Neural cell (in vitro differentiated cells): ENCODE measurements at regions not wholly inside any gene's neighbourhood (a gene's known extent, or its start where the extent isn't known, plus 50 kb on each side); places are given as distances from the start of the nearest gene placed in this dataset.

Experiments used
- H2AFZ ChIP-seq: fragments of 200-600, 300-800 bp; sonication (generic), shearing (Covaris generic); 2 replicates; pipeline ENCODE4 v1.6.0; 2014; ENCODE audit warnings: low read depth, mild to moderate bottlenecking, antibody characterized with exemption, low read length, moderate library complexity
- H3F3A ChIP-seq: fragments of 200-600 bp; shearing (Covaris generic); 2 replicates; pipeline ENCODE4 v1.6.1; 2016; ENCODE audit warnings: mild to moderate bottlenecking, moderate library complexity, mixed read lengths, antibody characterized with exemption, low read length; ENCODE audit not compliant: insufficient read depth, poor library complexity, severe bottlenecking
- H3K27ac ChIP-seq: fragments of 200-600, 300-800 bp; sonication (generic), shearing (Covaris generic); 2 replicates; pipeline ENCODE4 v1.5.1; 2014; ENCODE audit warnings: mild to moderate bottlenecking, low read length, moderate library complexity
- H3K27me3 ChIP-seq: fragments of 300-800, 200-600 bp; sonication (generic), shearing (Covaris generic); 2 replicates; pipeline ENCODE4 v1.6.0; 2014; ENCODE audit warnings: mild to moderate bottlenecking, low read depth, low read length, moderate library complexity; ENCODE audit not compliant: insufficient read depth
- H3K36me3 ChIP-seq: fragments of 300-800, 200-600 bp; sonication (generic), shearing (Covaris generic); 2 replicates; pipeline ENCODE4 v1.5.1; 2014; ENCODE audit warnings: mild to moderate bottlenecking, antibody characterized with exemption, low read length, moderate library complexity; ENCODE audit not compliant: insufficient read depth
- H3K4me2 ChIP-seq: fragments of 300-800, 200-600 bp; sonication (generic), shearing (Covaris generic); 2 replicates; pipeline ENCODE4 v1.6.0; 2014; ENCODE audit warnings: mild to moderate bottlenecking, low read length
- H3K4me3 ChIP-seq: fragments of 300-800, 200-600 bp; sonication (generic), shearing (Covaris generic); 2 replicates; pipeline ENCODE4 v1.5.1; 2014; ENCODE audit warnings: mild to moderate bottlenecking, low read length, moderate library complexity
- H3K79me2 ChIP-seq: fragments of 200-600 bp; shearing (Covaris generic); replicated peaks from 2 replicates; pipeline ENCODE4 v1.6.0; 2014; ENCODE audit warnings: mild to moderate bottlenecking, low read length, moderate library complexity; ENCODE audit not compliant: insufficient read depth
- H3K9ac ChIP-seq: fragments of 300-800, 200-600 bp; sonication (generic), shearing (Covaris generic); 2 replicates; pipeline ENCODE4 v1.6.1; 2016; ENCODE audit warnings: mild to moderate bottlenecking, low read length, mixed read lengths
- H3K9me2 ChIP-seq: fragments of 200-600 bp; shearing (Covaris generic); 2 replicates; pipeline ENCODE4 v1.6.1; 2016; ENCODE audit warnings: mild to moderate bottlenecking, low read length, mixed read lengths; ENCODE audit not compliant: insufficient read depth
- H3K9me3 ChIP-seq: fragments of 200-600, 300-800 bp; sonication (generic), shearing (Covaris generic); 2 replicates; pipeline ENCODE4 v1.6.1; 2016; ENCODE audit warnings: mild to moderate bottlenecking, mixed run types, low read length, moderate library complexity, mixed read lengths
- H4K20me1 ChIP-seq: fragments of 200-600 bp; shearing (Covaris generic); 2 replicates; pipeline ENCODE4 v1.6.1; 2016; ENCODE audit warnings: mild to moderate bottlenecking, mixed run types; ENCODE audit not compliant: insufficient read depth
- CTCF ChIP-seq: fragments of 450-650 bp; IDR thresholded peaks from 2 replicates; pipeline ENCODE4 v1.5.1; 2014; ENCODE audit warnings: antibody characterized with exemption, mild to moderate bottlenecking, moderate library complexity; ENCODE audit not compliant: poor library complexity, severe bottlenecking
- EP300 ChIP-seq: fragments of 450-650 bp; conservative IDR thresholded peaks from 2 replicates; pipeline ENCODE4 v1.6.1; 2014; ENCODE audit warnings: antibody characterized with exemption, mild to moderate bottlenecking, moderate library complexity; ENCODE audit not compliant: poor library complexity, severe bottlenecking
- EZH2 ChIP-seq: fragments of 200-600, 300-800 bp; shearing (Covaris generic), sonication (generic); IDR thresholded peaks from 2 replicates; pipeline ENCODE4 v1.6.1; 2014; ENCODE audit warnings: antibody characterized with exemption, low read length, borderline replicate concordance, mild to moderate bottlenecking; ENCODE audit not compliant: insufficient read depth, poor library complexity, severe bottlenecking
- MXI1 ChIP-seq: fragments of 450-650 bp; conservative IDR thresholded peaks from 2 replicates; pipeline ENCODE4 v1.6.1; 2014; ENCODE audit warnings: antibody characterized with exemption, mild to moderate bottlenecking; ENCODE audit not compliant: poor library complexity, severe bottlenecking
- POLR2AphosphoS5 ChIP-seq: IDR thresholded peaks from 2 replicates; pipeline ENCODE4 v1.6.1; 2012
- RAD21 ChIP-seq: fragments of 450-650 bp; conservative IDR thresholded peaks from 2 replicates; pipeline ENCODE4 v1.6.1; 2014; ENCODE audit warnings: antibody characterized with exemption, mild to moderate bottlenecking, moderate library complexity
- REST ChIP-seq: IDR thresholded peaks from 2 replicates; pipeline ENCODE4 v1.6.1; 2012; ENCODE audit warnings: borderline replicate concordance
- SMC3 ChIP-seq: fragments of 450-650 bp; conservative IDR thresholded peaks from 2 replicates; pipeline ENCODE4 v1.6.1; 2014; ENCODE audit warnings: antibody characterized with exemption, mild to moderate bottlenecking, moderate library complexity; ENCODE audit not compliant: poor library complexity
- TAF1 ChIP-seq: IDR thresholded peaks from 2 replicates; pipeline ENCODE4 v1.6.1; 2012; ENCODE audit warnings: low read depth

GRCh38 chr5:15252331-15252730, 247.6 kb upstream of the FBXL7 start:
- no peak for TF ChIP-seq CTCF
- no peak for TF ChIP-seq REST
- TF ChIP-seq TAF1, result no peak
- no peak for TF ChIP-seq EZH2
- TF ChIP-seq EP300, result no peak
- TF ChIP-seq SMC3, result no peak
- TF ChIP-seq RAD21, result no peak
- no peak for TF ChIP-seq MXI1
- TF ChIP-seq POLR2AphosphoS5, result no peak
- Histone ChIP-seq H4K20me1 (no peaks in the 10 kb centered on the region), H3K36me3 (no peaks in the 10 kb centered on the region), H3K4me2 (no peak overlapping the region), H3K79me2 (no peaks in the 10 kb centered on the region), H3K27me3 (no peaks in the 10 kb centered on the region), H3K9me3 (no peaks in the 10 kb centered on the region), H3K27ac (no peak overlapping the region), H3K4me3 (no peak overlapping the region), H3K9ac (no peak overlapping the region), H3F3A (no peaks in the 10 kb centered on the region), H2AFZ (no peak overlapping the region), H3K9me2 (no peaks in the 10 kb centered on the region)

GRCh38 chr5:15249152-15249551, 250.8 kb upstream of the FBXL7 start:
- no peak overlapping the region for H3K9ac ChIP-seq
- H3K4me3 ChIP-seq, result no peak overlapping the region
- H3K9me3 ChIP-seq, result no peaks in the 10 kb centered on the region
- H3K36me3 ChIP-seq, result no peaks in the 10 kb centered on the region
- no peaks in the 10 kb centered on the region for H3F3A ChIP-seq
- no peaks in the 10 kb centered on the region for H4K20me1 ChIP-seq
- H3K9me2 ChIP-seq, result no peaks in the 10 kb centered on the region
- TF ChIP-seq EP300 (no peak), TAF1 (no peak), REST (no peak), POLR2AphosphoS5 (no peak), SMC3 (no peak), MXI1 (no peak), EZH2 (no peak)
- no peak overlapping the region for H3K4me2 ChIP-seq
- no peaks in the 10 kb centered on the region for H3K27me3 ChIP-seq
- H3K27ac ChIP-seq, result no peak overlapping the region
- no peaks in the 10 kb centered on the region for H3K79me2 ChIP-seq
- H2AFZ ChIP-seq, result no peak overlapping the region
